ENCODE measurements at regions not wholly inside any gene's neighbourhood (a gene's known extent, or its start where the extent isn't known, plus 50 kb on each side); places are given as distances from the start of the nearest gene placed in this dataset.

DNA sequence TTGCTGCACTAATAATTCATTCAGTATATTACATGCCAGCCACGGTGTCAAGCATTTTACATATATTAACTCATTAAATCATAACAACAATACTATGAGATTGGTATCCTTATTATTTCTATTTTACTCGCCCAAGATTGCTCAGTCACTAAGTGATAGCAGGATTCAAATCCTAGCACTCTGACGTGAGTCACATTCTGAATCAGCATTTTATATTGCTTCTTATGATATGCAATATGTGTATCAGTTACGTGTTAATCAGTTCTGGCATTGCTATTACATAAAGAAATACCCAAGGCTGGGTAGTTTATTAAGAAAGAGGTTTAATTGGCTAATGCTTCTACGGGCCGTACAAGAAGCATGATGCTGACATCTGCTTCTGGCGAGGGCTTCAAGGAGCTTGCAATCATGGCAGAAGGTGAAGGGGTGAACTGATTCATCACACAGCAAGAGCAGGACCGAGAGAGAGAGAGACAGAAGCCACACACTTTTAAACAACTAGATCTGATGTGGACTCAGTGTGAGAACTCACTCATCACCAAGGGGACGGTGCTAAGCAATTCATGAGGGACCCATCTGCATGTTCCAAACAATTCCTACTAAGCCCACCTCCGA lies 166.5 kb upstream of the TMCO5A start:
- in situ Hi-C loops (cut with HindIII; ENCODE audit: low sequenced_read_pairs): no loop called here
- TF ChIP-seq, protein P1, sequence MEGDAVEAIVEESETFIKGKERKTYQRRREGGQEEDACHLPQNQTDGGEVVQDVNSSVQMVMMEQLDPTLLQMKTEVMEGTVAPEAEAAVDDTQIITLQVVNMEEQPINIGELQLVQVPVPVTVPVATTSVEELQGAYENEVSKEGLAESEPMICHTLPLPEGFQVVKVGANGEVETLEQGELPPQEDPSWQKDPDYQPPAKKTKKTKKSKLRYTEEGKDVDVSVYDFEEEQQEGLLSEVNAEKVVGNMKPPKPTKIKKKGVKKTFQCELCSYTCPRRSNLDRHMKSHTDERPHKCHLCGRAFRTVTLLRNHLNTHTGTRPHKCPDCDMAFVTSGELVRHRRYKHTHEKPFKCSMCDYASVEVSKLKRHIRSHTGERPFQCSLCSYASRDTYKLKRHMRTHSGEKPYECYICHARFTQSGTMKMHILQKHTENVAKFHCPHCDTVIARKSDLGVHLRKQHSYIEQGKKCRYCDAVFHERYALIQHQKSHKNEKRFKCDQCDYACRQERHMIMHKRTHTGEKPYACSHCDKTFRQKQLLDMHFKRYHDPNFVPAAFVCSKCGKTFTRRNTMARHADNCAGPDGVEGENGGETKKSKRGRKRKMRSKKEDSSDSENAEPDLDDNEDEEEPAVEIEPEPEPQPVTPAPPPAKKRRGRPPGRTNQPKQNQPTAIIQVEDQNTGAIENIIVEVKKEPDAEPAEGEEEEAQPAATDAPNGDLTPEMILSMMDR (IDR thresholded peaks at IDR 0.05; ENCODE audit: low read depth, low read length, missing control alignments): no peak
- no peak overlapping the region for H3K4me3 ChIP-seq (ENCODE audit: low read depth, low read length)
- DNase-seq (ENCODE audit: low read depth): no peak

DNA sequence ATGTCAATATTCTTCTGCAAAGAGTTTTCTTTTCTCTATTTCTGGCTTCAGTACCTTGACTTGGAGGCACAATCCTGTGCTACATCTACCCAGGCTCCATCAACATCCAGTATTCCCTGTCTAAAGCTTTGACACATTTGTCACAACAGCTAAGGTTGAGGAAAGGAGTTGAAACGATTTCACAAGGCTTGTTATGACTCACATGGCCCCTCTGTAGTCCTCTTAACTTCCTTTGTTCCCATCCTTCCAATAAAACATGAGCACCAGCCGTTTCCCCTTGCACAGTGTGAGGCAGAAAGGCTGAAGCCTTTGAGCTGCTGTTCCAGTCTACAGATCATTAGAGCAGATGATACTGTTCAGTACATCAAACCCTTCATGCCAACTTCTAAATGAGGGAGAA lies 163.0 kb upstream of the TMCO5A start:
- H3K4me3 ChIP-seq (ENCODE audit: low read depth, low read length): no peak overlapping the region
- in situ Hi-C loops (cut with HindIII; ENCODE audit: low sequenced_read_pairs): no loop called here
- TF ChIP-seq, protein P1 (IDR thresholded peaks at IDR 0.05; ENCODE audit: low read depth, low read length, missing control alignments): no peak
- DNase-seq (ENCODE audit: low read depth): no peak

- no peak for DNase-seq (ENCODE audit: low read depth)
- TF ChIP-seq, protein P1 (IDR thresholded peaks at IDR 0.05; ENCODE audit: low read depth, low read length, missing control alignments): no peak
- no peak overlapping the region for H3K4me3 ChIP-seq (ENCODE audit: low read depth, low read length)
- in situ Hi-C loops (cut with HindIII; ENCODE audit: low sequenced_read_pairs): no loop called here
Measured at GRCh38 chr15:37773111-37773860, 161.2 kb upstream of the TMCO5A start.

DNA sequence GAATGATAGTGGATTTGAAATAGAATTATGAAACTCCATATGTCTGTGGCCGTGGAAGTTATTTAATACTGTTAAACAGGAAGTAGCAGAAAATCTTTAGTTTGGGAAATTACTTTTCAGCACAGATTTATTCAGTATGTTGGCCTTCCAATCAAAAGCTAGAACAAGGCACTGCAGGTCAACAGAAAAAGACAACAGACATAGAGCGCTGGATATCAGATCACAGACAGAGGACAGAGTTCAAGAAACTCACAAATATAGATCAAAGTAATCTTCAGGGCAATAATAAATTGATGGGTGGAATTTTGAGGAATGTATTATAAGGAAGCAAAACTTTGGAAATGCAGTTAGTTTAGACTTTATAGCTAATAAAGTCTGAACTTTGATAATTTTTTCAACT lies 159.5 kb upstream of the TMCO5A start:
- in situ Hi-C loops (cut with HindIII; ENCODE audit: low sequenced_read_pairs): no loop called here
- DNase-seq (ENCODE audit: low read depth): no peak
- no peak overlapping the region for H3K4me3 ChIP-seq (ENCODE audit: low read depth, low read length)
- TF ChIP-seq, protein P1 (IDR thresholded peaks at IDR 0.05; ENCODE audit: low read depth, low read length, missing control alignments): no peak

GRCh38 chr15:37777006-37777405 lies 157.4 kb upstream of the TMCO5A start:
- TF ChIP-seq, protein P1 (IDR thresholded peaks at IDR 0.05; ENCODE audit: low read depth, low read length, missing control alignments): no peak
- no peak for DNase-seq (ENCODE audit: low read depth)
- H3K4me3 ChIP-seq (ENCODE audit: low read depth, low read length): no peak overlapping the region
- in situ Hi-C loops (cut with HindIII; ENCODE audit: low sequenced_read_pairs): no loop called here

- TF ChIP-seq, protein P1 (IDR thresholded peaks at IDR 0.05; ENCODE audit: low read depth, low read length, missing control alignments): no peak
- in situ Hi-C loops (cut with HindIII; ENCODE audit: low sequenced_read_pairs): no loop called here
- H3K4me3 ChIP-seq (ENCODE audit: low read depth, low read length): no peak overlapping the region
- no peak for DNase-seq (ENCODE audit: low read depth)
Measured at GRCh38 chr15:37783290-37783689, 151.2 kb upstream of the TMCO5A start.
